DND-41 (cell line): ENCODE measurements at regions not wholly inside any gene's neighbourhood (a gene's known extent, or its start where the extent isn't known, plus 50 kb on each side); places are given as distances from the start of the nearest gene placed in this dataset.
"Not testable (repeated sequence)": the region's sequence is repeated elsewhere in the genome, so short reads cannot be mapped to it uniquely, and the experiment has no call there.

Source experiments
- EZH2 ChIP-seq: IDR thresholded peaks from 3 replicates; pipeline ENCODE4 v1.6.1; 2012; ENCODE audit warnings: borderline replicate concordance, low read depth, mild to moderate bottlenecking, moderate library complexity, low read length, inconsistent platforms; ENCODE audit not compliant: severe bottlenecking
- TF ChIP-seq, protein P1 (sequence below): IDR thresholded peaks from 2 replicates; pipeline ENCODE4 v1.5.1; 2012; ENCODE audit warnings: borderline replicate concordance, low read length, moderate library complexity, mild to moderate bottlenecking; ENCODE audit not compliant: poor library complexity, severe bottlenecking; ENCODE audit errors: extremely low read depth

DNA sequence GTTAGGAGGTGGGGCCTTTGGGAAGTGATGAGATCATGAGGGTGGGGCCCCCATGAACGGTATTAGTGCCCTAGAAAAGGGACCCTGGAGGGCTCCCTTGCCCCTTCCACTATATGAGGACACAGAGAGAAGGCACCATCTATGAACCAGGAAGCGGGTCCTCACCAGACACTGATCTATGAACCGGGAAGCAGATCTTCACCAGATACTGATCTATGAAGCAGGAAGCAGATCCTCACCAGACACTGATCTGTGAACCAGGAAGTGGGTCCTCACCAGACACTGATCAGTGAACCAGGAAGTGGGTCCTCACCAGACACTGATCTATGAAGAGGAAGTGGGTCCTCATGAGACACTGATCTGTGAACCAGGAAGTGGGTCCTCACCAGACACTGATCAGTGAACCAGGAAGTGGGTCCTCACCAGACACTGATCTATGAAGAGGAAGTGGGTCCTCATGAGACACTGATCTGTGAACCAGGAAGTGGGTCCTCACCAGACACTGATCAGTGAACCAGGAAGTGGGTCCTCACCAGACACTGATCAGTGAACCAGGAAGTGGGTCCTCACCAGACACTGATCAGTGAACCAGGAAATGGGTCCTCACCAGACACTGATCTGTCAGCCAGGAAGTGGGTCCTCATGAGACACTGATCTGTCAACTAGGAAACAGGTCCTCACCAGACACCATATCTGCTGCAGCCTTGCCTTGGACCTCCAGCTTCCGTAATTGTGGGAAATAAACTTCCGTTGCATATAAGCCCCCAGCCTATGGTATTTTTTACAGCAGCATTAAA lies 316.1 kb downstream of the BRD1 start:
- TF ChIP-seq, protein P1, sequence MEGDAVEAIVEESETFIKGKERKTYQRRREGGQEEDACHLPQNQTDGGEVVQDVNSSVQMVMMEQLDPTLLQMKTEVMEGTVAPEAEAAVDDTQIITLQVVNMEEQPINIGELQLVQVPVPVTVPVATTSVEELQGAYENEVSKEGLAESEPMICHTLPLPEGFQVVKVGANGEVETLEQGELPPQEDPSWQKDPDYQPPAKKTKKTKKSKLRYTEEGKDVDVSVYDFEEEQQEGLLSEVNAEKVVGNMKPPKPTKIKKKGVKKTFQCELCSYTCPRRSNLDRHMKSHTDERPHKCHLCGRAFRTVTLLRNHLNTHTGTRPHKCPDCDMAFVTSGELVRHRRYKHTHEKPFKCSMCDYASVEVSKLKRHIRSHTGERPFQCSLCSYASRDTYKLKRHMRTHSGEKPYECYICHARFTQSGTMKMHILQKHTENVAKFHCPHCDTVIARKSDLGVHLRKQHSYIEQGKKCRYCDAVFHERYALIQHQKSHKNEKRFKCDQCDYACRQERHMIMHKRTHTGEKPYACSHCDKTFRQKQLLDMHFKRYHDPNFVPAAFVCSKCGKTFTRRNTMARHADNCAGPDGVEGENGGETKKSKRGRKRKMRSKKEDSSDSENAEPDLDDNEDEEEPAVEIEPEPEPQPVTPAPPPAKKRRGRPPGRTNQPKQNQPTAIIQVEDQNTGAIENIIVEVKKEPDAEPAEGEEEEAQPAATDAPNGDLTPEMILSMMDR = not testable (repeated sequence)
- not testable (repeated sequence) for TF ChIP-seq EZH2
